H1 (cell line): ENCODE measurements at regions not wholly inside any gene's neighbourhood (a gene's known extent, or its start where the extent isn't known, plus 50 kb on each side); places are given as distances from the start of the nearest gene placed in this dataset.

Source experiments
- CTCF ChIA-PET: fragments of 300-600 bp; sonication (Branson Sonifier 250); formaldehyde crosslinking; loops from one replicate; lab custom pipeline; 2021; ENCODE audit not compliant: partially characterized antibody; lab: Charles Lee
- POLR2A ChIA-PET: fragments of 300-600 bp; sonication (Branson Sonifier 250); formaldehyde crosslinking; loops from one replicate; lab custom pipeline; 2021; ENCODE audit warnings: inconsistent platforms; ENCODE audit not compliant: partially characterized antibody; lab: Charles Lee
- DNase-seq, 2 experiments: peaks; one replicate each; pipeline versions ENCODE4 v3.0.0 to v3.0.0-alpha.2; 2010 to 2022; ENCODE audit warnings: low spot score in 2 of 2, low read depth in 1 of 2, mixed read lengths in 1 of 2
- FAIRE-seq: peaks from 2 replicates; lab custom pipeline; 2011; peaks lifted over from hg19 to GRCh38; lab: Jason Lieb, UNC
- H2AFZ ChIP-seq: 2 replicates; pipeline ENCODE4 v1.8.1; 2012; ENCODE audit warnings: low read length, inconsistent platforms
- H2AK5ac ChIP-seq: 2 replicates; pipeline ENCODE4 v1.6.1; 2013; ENCODE audit warnings: low read depth, low read length
- H2BK120ac ChIP-seq: replicated peaks from 2 replicates; pipeline ENCODE3; 2013; ENCODE audit warnings: low read depth, low read length, inconsistent platforms
- H2BK12ac ChIP-seq: 2 replicates; pipeline ENCODE4 v1.6.1; 2013; ENCODE audit warnings: low read depth, low read length
- H2BK15ac ChIP-seq: 2 replicates; pipeline ENCODE4 v1.6.1; 2013; ENCODE audit warnings: low read length
- H2BK20ac ChIP-seq: 2 replicates; pipeline ENCODE4 v1.6.1; 2013; ENCODE audit warnings: low read length
- H2BK5ac ChIP-seq: 2 replicates; pipeline ENCODE4 v1.6.1; 2013; ENCODE audit warnings: low read depth, low read length
- H3K14ac ChIP-seq: 2 replicates; pipeline ENCODE4 v1.6.1; 2013; ENCODE audit warnings: inconsistent platforms; ENCODE audit not compliant: insufficient read length
- H3K18ac ChIP-seq: 2 replicates; pipeline ENCODE4 v1.6.1; 2013; ENCODE audit warnings: low read length; ENCODE audit errors: extremely low read depth
- H3K23ac ChIP-seq: 2 replicates; pipeline ENCODE4 v1.6.1; 2013; ENCODE audit warnings: inconsistent platforms; ENCODE audit not compliant: insufficient read length
- H3K23me2 ChIP-seq: 2 replicates; pipeline ENCODE4 v1.6.1; 2013; ENCODE audit warnings: low read depth, low read length
- H3K27ac ChIP-seq: 2 replicates; pipeline ENCODE4 v1.6.1; 2011; ENCODE audit warnings: low read depth, low read length, inconsistent platforms
- H3K27me3 ChIP-seq, 4 experiments: replicated peaks in 1 of 4; 1 replicate in 1 of 4; 2 replicates in 3 of 4; pipeline versions ENCODE4 v1.6.1 to v1.8.1; 2011 to 2013; ENCODE audit warnings: low read length in 3 of 4, mild to moderate bottlenecking in 3 of 4, inconsistent platforms in 2 of 4, mixed read lengths in 2 of 4, moderate library complexity in 1 of 4; ENCODE audit not compliant: control insufficient read depth in 3 of 4, insufficient read depth in 3 of 4; ENCODE audit errors: extremely low read depth in 1 of 4
- H3K36me3 ChIP-seq, 4 experiments: 2 replicates each; pipeline versions ENCODE4 v1.6.1 to v1.8.1; 2011 to 2013; ENCODE audit warnings: mild to moderate bottlenecking in 4 of 4, low read length in 3 of 4, moderate library complexity in 2 of 4, control low read depth in 1 of 4, inconsistent platforms in 1 of 4; ENCODE audit not compliant: insufficient read depth in 4 of 4, control insufficient read depth in 2 of 4
- H3K4ac ChIP-seq: replicated peaks from 2 replicates; pipeline ENCODE3; 2013; ENCODE audit warnings: low read length, low read depth, mixed read lengths, inconsistent platforms; ENCODE audit not compliant: insufficient read length
- H3K4me1 ChIP-seq, 4 experiments: replicated peaks in 1 of 4; 1 replicate in 1 of 4; 2 replicates in 3 of 4; pipeline versions ENCODE4 v1.6.1 to v1.8.1; 2011 to 2013; ENCODE audit warnings: low read length in 3 of 4, inconsistent platforms in 2 of 4, mixed read lengths in 1 of 4; ENCODE audit not compliant: insufficient read depth in 4 of 4, control insufficient read depth in 3 of 4
- H3K4me2 ChIP-seq, 2 experiments: 2 replicates each; pipeline versions ENCODE4 v1.6.1 to v1.8.1; 2011 to 2013; ENCODE audit warnings: low read depth in 2 of 2, low read length in 2 of 2, control low read depth in 1 of 2, inconsistent platforms in 1 of 2, mild to moderate bottlenecking in 1 of 2; ENCODE audit not compliant: insufficient read depth in 1 of 2
- H3K4me3 ChIP-seq, 4 experiments: fragments of 200-600, 300-600 bp in 1 of 4; sonication (generic), shearing (Covaris generic), sonication (Bioruptor Twin) in 1 of 4; 2 replicates each; pipeline versions ENCODE4 v1.5.1 to v1.8.1; 2011 to 2016; ENCODE audit warnings: low read length in 4 of 4, low read depth in 3 of 4, control low read depth in 2 of 4, inconsistent platforms in 2 of 4, mild to moderate bottlenecking in 2 of 4, mixed read lengths in 1 of 4, moderate library complexity in 1 of 4; ENCODE audit not compliant: insufficient read depth in 2 of 4; ENCODE audit errors: extremely low read depth in 1 of 4
- H3K56ac ChIP-seq: replicated peaks from 2 replicates; pipeline ENCODE3; 2013; ENCODE audit warnings: low read depth, mild to moderate bottlenecking, mixed read lengths, low read length, inconsistent platforms; ENCODE audit not compliant: insufficient read length
- H3K79me1 ChIP-seq: 2 replicates; pipeline ENCODE4 v1.6.1; 2013; ENCODE audit warnings: low read depth, low read length, control low read depth
- H3K79me2 ChIP-seq, 2 experiments: 2 replicates each; pipeline versions ENCODE4 v1.6.1 to v1.8.1; 2012 to 2013; ENCODE audit warnings: low read length in 2 of 2, mild to moderate bottlenecking in 2 of 2, inconsistent platforms in 1 of 2; ENCODE audit not compliant: insufficient read depth in 2 of 2, control insufficient read depth in 1 of 2
- H3K9ac ChIP-seq, 4 experiments: replicated peaks in 1 of 4; 1 replicate in 1 of 4; 2 replicates in 3 of 4; pipeline versions ENCODE4 v1.6.1 to v1.8.1; 2011 to 2013; ENCODE audit warnings: low read depth in 3 of 4, low read length in 3 of 4, control low read depth in 2 of 4, mild to moderate bottlenecking in 2 of 4, moderate library complexity in 2 of 4, inconsistent platforms in 1 of 4; ENCODE audit errors: extremely low read depth in 1 of 4
- H3K9me3 ChIP-seq, 2 experiments: 2 replicates each; pipeline versions ENCODE4 v1.6.1 to v1.8.1; 2012 to 2013; ENCODE audit warnings: mild to moderate bottlenecking in 2 of 2, moderate library complexity in 2 of 2, control low read depth in 1 of 2, inconsistent platforms in 1 of 2, low read depth in 1 of 2, low read length in 1 of 2, mixed read lengths in 1 of 2; ENCODE audit not compliant: insufficient read depth in 2 of 2
- H4K20me1 ChIP-seq, 2 experiments: replicated peaks in 1 of 2; 2 replicates each; pipeline versions ENCODE3 to v1.8.1; 2011 to 2013; ENCODE audit warnings: inconsistent platforms in 2 of 2, low read length in 2 of 2, mild to moderate bottlenecking in 1 of 2; ENCODE audit not compliant: insufficient read depth in 2 of 2, control insufficient read depth in 1 of 2
- H4K5ac ChIP-seq: 2 replicates; pipeline ENCODE4 v1.6.1; 2013; ENCODE audit warnings: low read length, low read depth, mixed read lengths, inconsistent platforms; ENCODE audit not compliant: insufficient read length
- H4K8ac ChIP-seq: 2 replicates; pipeline ENCODE4 v1.8.0; 2013; ENCODE audit warnings: mild to moderate bottlenecking, moderate library complexity, low read length, inconsistent platforms; ENCODE audit not compliant: insufficient read depth; ENCODE audit errors: extremely low read depth
- H4K91ac ChIP-seq: replicated peaks from 2 replicates; pipeline ENCODE3; 2013; ENCODE audit warnings: low read length, mixed read lengths, inconsistent platforms; ENCODE audit not compliant: insufficient read length
- CTCF ChIP-seq, 3 experiments: IDR thresholded peaks; 1 replicate in 2 of 3; 2 replicates in 1 of 3; pipeline versions ENCODE4 v1.5.1 to v1.6.1; 2011; ENCODE audit warnings: low read length in 3 of 3, mild to moderate bottlenecking in 3 of 3, inconsistent platforms in 2 of 3, low read depth in 1 of 3, moderate library complexity in 1 of 3; ENCODE audit not compliant: insufficient read depth in 1 of 3; ENCODE audit errors: control extremely low read depth in 1 of 3
- E2F6 ChIP-seq: IDR thresholded peaks from 2 replicates; pipeline ENCODE4 v1.6.1; 2012; ENCODE audit warnings: inconsistent platforms
- GTF2F1 ChIP-seq: IDR thresholded peaks from 2 replicates; pipeline ENCODE4 v1.6.1; 2012; ENCODE audit warnings: low read depth, low read length, improper control_type of control experiment, borderline replicate concordance
- POLR2A ChIP-seq, 2 experiments: IDR thresholded peaks; 1 replicate in 1 of 2; 2 replicates in 1 of 2; pipeline ENCODE4 v1.6.1; 2011; ENCODE audit warnings: low read depth in 2 of 2, low read length in 2 of 2, mild to moderate bottlenecking in 2 of 2; ENCODE audit errors: control extremely low read depth in 1 of 2
- RNF2 ChIP-seq: fragments of 200-900, 300-1000 bp; sonication (generic); IDR thresholded peaks from 2 replicates; pipeline ENCODE4 v1.7.1; 2016; ENCODE audit warnings: borderline replicate concordance, low read depth, mild to moderate bottlenecking, antibody characterized with exemption, low read length; ENCODE audit not compliant: poor library complexity, severe bottlenecking; ENCODE audit errors: missing control alignments
- SIN3A ChIP-seq, 2 experiments: IDR thresholded peaks in 1 of 2; conservative IDR thresholded peaks in 1 of 2; 2 replicates each; pipeline ENCODE4 v1.6.1; 2011 to 2012; ENCODE audit warnings: low read length in 2 of 2, improper control_type of control experiment in 1 of 2, low read depth in 1 of 2, mild to moderate bottlenecking in 1 of 2
- TCF12 ChIP-seq: IDR thresholded peaks from 2 replicates; pipeline ENCODE4 v1.6.1; 2011; ENCODE audit warnings: low read depth, mild to moderate bottlenecking, low read length
- USF2 ChIP-seq: IDR thresholded peaks from 2 replicates; pipeline ENCODE4 v1.6.1; 2011; ENCODE audit warnings: low read length, improper control_type of control experiment
- WGBS, 2 experiments: shearing (Covaris generic) in 1 of 2; methylation state at CpG; one replicate each; pipeline versions ENCODE4 v1.1.6 to v1.1.7; 2013 to 2015; ENCODE audit warnings: low lambda C conversion rate in 2 of 2, mixed read lengths in 2 of 2, inconsistent platforms in 1 of 2, low coverage in 1 of 2, missing lambda C conversion rate in 1 of 2; ENCODE audit not compliant: insufficient replicate concordance in 2 of 2, insufficient coverage in 1 of 2, insufficient read length in 1 of 2; ENCODE audit errors: extremely low coverage in 1 of 2, missing lambda C conversion rate in 1 of 2; 5-methylcytosine and 5-hydroxymethylcytosine counted together

GRCh38 chr15:67992411-67992810, 61.7 kb upstream of the PIAS1 start:
- no peaks in the 10 kb centered on the region for H3K79me1 ChIP-seq
- no peak overlapping the region for H3K4me2 ChIP-seq
- no peak overlapping the region for H3K14ac ChIP-seq
- no peak overlapping the region for H3K4ac ChIP-seq
- no peak overlapping the region for H3K23ac ChIP-seq
- FAIRE-seq (no peak), DNase-seq (no peak)
- no peaks in the 10 kb centered on the region for H3K36me3 ChIP-seq
- H2BK12ac ChIP-seq: no peak overlapping the region
- no peak overlapping the region for H3K9ac ChIP-seq
- no peak overlapping the region for H2BK5ac ChIP-seq
- ChIA-PET CTCF (interaction anchor here (0.6 to 1.0 kb wide), 2 partner anchors 85 to 127 kb away, joined by 3 read pairs; no protein-coding TSS in a partner anchor), POLR2A (interaction anchor here (1.4 kb wide), 1 partner anchor 19 kb away, joined by 3 read pairs; no protein-coding TSS in a partner anchor)
- no peak overlapping the region for H2BK120ac ChIP-seq
- no peak overlapping the region for H2AK5ac ChIP-seq
- H2AFZ ChIP-seq: no peak overlapping the region; the same call in 1 of the 2 replicates
- H4K20me1 ChIP-seq: no peaks in the 10 kb centered on the region
- no peaks in the 10 kb centered on the region for H3K9me3 ChIP-seq
- H3K56ac ChIP-seq: no peak overlapping the region
- no peak overlapping the region for H4K8ac ChIP-seq
- H3K23me2 ChIP-seq: no peaks in the 10 kb centered on the region
- H3K4me3 ChIP-seq: no peak overlapping the region
- H4K91ac ChIP-seq: no peak overlapping the region
- no peaks in the 10 kb centered on the region for H3K79me2 ChIP-seq
- H3K27ac ChIP-seq: no peak overlapping the region
- no peak overlapping the region for H3K18ac ChIP-seq
- H3K27me3 ChIP-seq: no peaks in the 10 kb centered on the region
- WGBS, 2 experiments: 90% methylated on average over 5 of the region's 5 CpGs; no CpG with 5 or more reads in 1 of the 2 experiments
- H3K4me1 ChIP-seq: no peaks in the 10 kb centered on the region
- no peak overlapping the region for H2BK15ac ChIP-seq
- no peak overlapping the region for H2BK20ac ChIP-seq
- H4K5ac ChIP-seq: no peak overlapping the region
- TF ChIP-seq RNF2 (no peak), E2F6 (no peak), POLR2A (IDR thresholded peaks at IDR 0.05; ENCODE audit: control extremely low read depth in 1 of 2, low read depth in 2 of 2, low read length in 2 of 2) (no peak), TCF12 (no peak), SIN3A (conservative IDR thresholded peaks at IDR 0.05 in 1 of 2, IDR thresholded peaks at IDR 0.05 in 1 of 2; ENCODE audit: low read depth in 1 of 2, low read length in 2 of 2) (no peak), GTF2F1 (no peak), CTCF (IDR thresholded peaks at IDR 0.05; ENCODE audit: control extremely low read depth in 1 of 3, insufficient read depth in 1 of 3, low read depth in 1 of 3, low read length in 3 of 3) (no peak), USF2 (no peak)
